ENCODE measurements at regions not wholly inside any gene's neighbourhood (a gene's known extent, or its start where the extent isn't known, plus 50 kb on each side); places are given as distances from the start of the nearest gene placed in this dataset.

DNA sequence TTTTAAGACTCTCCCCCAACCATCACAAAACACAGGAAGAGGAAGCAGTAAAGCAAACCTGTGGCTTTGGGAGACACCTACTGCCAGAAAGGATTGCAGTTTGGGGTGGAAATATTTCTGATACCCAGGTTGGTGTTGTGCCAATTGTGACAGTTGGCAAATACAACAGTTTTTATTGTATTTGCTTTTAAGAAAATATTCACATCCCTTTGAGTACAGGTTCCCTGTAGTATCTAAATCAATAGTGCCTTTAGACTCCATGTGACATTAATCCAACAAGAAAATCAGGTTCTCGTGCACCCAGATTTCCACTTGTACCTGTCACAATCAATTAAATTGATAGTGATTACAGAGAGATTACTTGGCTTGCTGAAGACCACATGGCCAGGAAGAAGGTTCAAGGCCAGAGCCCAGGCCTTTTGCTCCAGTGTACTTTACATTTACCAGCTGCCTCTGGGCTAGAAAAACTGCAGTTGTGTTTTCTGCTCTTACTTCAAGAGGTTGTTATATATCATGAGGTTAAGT, 361.2 kb downstream of the ATP23 start:
- ChIA-PET CTCF (no interaction called here), POLR2A (no interaction called here)
- Histone ChIP-seq H3K27me3 (ENCODE audit: control insufficient read depth, insufficient read depth, low read length) (no peaks in the 10 kb centered on the region), H3K9me3 (ENCODE audit: control insufficient read depth, insufficient read depth, low read depth, low read length) (no peaks in the 10 kb centered on the region), H3K4me1 (ENCODE audit: control insufficient read depth, insufficient read depth, low read length) (no peaks in the 10 kb centered on the region), H3K36me3 (ENCODE audit: control insufficient read depth, insufficient read depth, low read length) (no peaks in the 10 kb centered on the region), H3K4me3 (ENCODE audit: low read depth in 2 of 2, low read length in 2 of 2) (no peak overlapping the region), H3K27ac (ENCODE audit: low read length) (no peak overlapping the region)
- in situ Hi-C loops (cut with HindIII; ENCODE audit: low pct_unique_long_range_greater_than_20kb, low sequenced_read_pairs): no loop called here
- TF ChIP-seq CTCF (IDR thresholded peaks at IDR 0.05) (no peak), TCF7L2 (IDR thresholded peaks at IDR 0.05; ENCODE audit: low read depth, low read length) (no peak)
- TF ChIP-seq, protein P1, sequence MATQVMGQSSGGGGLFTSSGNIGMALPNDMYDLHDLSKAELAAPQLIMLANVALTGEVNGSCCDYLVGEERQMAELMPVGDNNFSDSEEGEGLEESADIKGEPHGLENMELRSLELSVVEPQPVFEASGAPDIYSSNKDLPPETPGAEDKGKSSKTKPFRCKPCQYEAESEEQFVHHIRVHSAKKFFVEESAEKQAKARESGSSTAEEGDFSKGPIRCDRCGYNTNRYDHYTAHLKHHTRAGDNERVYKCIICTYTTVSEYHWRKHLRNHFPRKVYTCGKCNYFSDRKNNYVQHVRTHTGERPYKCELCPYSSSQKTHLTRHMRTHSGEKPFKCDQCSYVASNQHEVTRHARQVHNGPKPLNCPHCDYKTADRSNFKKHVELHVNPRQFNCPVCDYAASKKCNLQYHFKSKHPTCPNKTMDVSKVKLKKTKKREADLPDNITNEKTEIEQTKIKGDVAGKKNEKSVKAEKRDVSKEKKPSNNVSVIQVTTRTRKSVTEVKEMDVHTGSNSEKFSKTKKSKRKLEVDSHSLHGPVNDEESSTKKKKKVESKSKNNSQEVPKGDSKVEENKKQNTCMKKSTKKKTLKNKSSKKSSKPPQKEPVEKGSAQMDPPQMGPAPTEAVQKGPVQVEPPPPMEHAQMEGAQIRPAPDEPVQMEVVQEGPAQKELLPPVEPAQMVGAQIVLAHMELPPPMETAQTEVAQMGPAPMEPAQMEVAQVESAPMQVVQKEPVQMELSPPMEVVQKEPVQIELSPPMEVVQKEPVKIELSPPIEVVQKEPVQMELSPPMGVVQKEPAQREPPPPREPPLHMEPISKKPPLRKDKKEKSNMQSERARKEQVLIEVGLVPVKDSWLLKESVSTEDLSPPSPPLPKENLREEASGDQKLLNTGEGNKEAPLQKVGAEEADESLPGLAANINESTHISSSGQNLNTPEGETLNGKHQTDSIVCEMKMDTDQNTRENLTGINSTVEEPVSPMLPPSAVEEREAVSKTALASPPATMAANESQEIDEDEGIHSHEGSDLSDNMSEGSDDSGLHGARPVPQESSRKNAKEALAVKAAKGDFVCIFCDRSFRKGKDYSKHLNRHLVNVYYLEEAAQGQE (IDR thresholded peaks at IDR 0.05; ENCODE audit: insufficient read depth in 1 of 2, low read depth in 2 of 2, low read length in 1 of 2): no peak
- ATAC-seq (no peak), DNase-seq (ENCODE audit: low read depth, low spot score) (no peak)
- BruUV-seq (replicated peaks): no TSS peak
- intact Hi-C loops (cut with micrococcal nuclease; ENCODE audit: unreplicated experiment): no loop called here

DNA sequence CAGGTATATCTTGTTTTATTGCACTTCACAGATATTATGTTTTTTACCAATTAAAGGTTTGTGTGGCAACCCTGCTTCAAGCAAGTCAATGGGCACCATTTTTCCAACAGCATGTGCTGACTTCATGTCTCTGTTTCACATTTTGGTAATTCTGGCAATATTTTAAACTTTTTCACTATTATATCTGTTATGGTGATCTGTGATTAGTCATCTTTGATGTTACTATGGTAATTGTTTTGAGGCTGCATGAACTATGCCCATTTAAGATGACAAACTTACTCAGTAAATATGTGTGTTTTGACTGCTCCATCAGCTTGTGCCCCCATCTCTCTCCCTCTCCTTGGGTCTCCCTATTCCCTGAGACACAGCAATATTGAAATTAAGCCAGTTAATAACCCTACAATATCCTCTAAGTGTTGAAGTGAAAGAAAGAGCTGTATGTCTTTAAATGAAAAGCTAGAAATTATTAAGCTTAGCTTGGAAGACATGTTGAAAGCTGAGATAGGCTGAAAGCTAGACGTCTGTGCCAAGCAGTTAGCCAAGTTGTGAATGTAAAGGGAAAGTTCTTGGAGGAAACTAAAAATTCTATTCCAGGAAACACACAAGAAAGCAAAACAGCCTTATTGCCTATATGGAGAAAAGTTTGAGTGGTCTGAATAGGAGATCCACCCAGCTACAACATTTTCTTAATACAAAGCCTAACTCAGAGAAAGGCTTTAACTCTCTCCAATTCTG, 365.1 kb downstream of the ATP23 start:
- POLR2A ChIA-PET: no interaction called here
- TF ChIP-seq, protein P1 (IDR thresholded peaks at IDR 0.05; ENCODE audit: insufficient read depth in 1 of 2, low read depth in 2 of 2, low read length in 1 of 2): no peak
- TF ChIP-seq SIN3A (IDR thresholded peaks at IDR 0.05; ENCODE audit: borderline replicate concordance, insufficient read depth, low read depth, low read length): no peak
- no peak for TF ChIP-seq CTCF (IDR thresholded peaks at IDR 0.05)
- TF ChIP-seq POLR2AphosphoS5 (IDR thresholded peaks at IDR 0.05; ENCODE audit: low read depth, low read length): no peak
- TF ChIP-seq TCF7L2 (IDR thresholded peaks at IDR 0.05; ENCODE audit: low read depth, low read length): no peak
- intact Hi-C loops (cut with micrococcal nuclease; ENCODE audit: unreplicated experiment) (no loop called here), in situ Hi-C loops (cut with HindIII; ENCODE audit: low pct_unique_long_range_greater_than_20kb, low sequenced_read_pairs) (no loop called here)
- Histone ChIP-seq H3K27ac (ENCODE audit: low read length) (no peak overlapping the region), H3K36me3 (ENCODE audit: control insufficient read depth, insufficient read depth, low read length) (no peaks in the 10 kb centered on the region), H3K27me3 (ENCODE audit: control insufficient read depth, insufficient read depth, low read length) (no peaks in the 10 kb centered on the region), H3K9me3 (ENCODE audit: control insufficient read depth, insufficient read depth, low read depth, low read length) (no peaks in the 10 kb centered on the region), H3K4me3 (ENCODE audit: low read depth in 2 of 2, low read length in 2 of 2) (no peak overlapping the region), H3K4me1 (ENCODE audit: control insufficient read depth, insufficient read depth, low read length) (no peaks in the 10 kb centered on the region)
- BruUV-seq (replicated peaks): no TSS peak
- CTCF ChIA-PET: interaction anchor here (0.6 kb wide), 1 partner anchor 9 kb away, joined by 3 read pairs; no protein-coding TSS in a partner anchor
- ATAC-seq: no peak
- DNase-seq (ENCODE audit: low read depth, low spot score): no peak

Data from Panc1 (cell line).